RWPE2 (cell line): ENCODE measurements at regions not wholly inside any gene's neighbourhood (a gene's known extent, or its start where the extent isn't known, plus 50 kb on each side); places are given as distances from the start of the nearest gene placed in this dataset.
"Not testable (repeated sequence)": the region's sequence is repeated elsewhere in the genome, so short reads cannot be mapped to it uniquely, and the experiment has no call there.

Experiments
- ATAC-seq: fragments of 200-7000 bp; cut with Tn5 transposase; 3 replicates; pipeline ENCODE4 v1.9.1; 2021; ENCODE audit warnings: low read depth
- DNase-seq: peaks from one replicate; pipeline ENCODE4 v3.0.0-alpha.2; 2020; ENCODE audit warnings: low spot score
- H3K27ac ChIP-seq: fragments of 450-650 bp; 2 replicates; pipeline ENCODE4 v1.5.1; 2017; ENCODE audit warnings: mild to moderate bottlenecking; ENCODE audit not compliant: poor library complexity, severe bottlenecking
- H3K27me3 ChIP-seq: fragments of 250-450 bp; sonication (Bioruptor Pico); 2 replicates; pipeline ENCODE4 v1.5.1; 2021; ENCODE audit warnings: mild to moderate bottlenecking, moderate library complexity; ENCODE audit not compliant: insufficient read depth, poor library complexity, severe bottlenecking
- H3K36me3 ChIP-seq: fragments of 250-450 bp; sonication (Bioruptor Pico); 2 replicates; pipeline ENCODE4 v1.5.1; 2020; ENCODE audit warnings: low read depth, mild to moderate bottlenecking, moderate library complexity
- H3K4me1 ChIP-seq: fragments of 250-450 bp; sonication (Bioruptor Pico); 2 replicates; pipeline ENCODE4 v1.5.1; 2021; ENCODE audit warnings: mild to moderate bottlenecking, moderate library complexity; ENCODE audit not compliant: insufficient read depth, poor library complexity, severe bottlenecking
- H3K4me3 ChIP-seq: fragments of 250-450 bp; sonication (Bioruptor Pico); 2 replicates; pipeline ENCODE4 v1.5.1; 2021; ENCODE audit warnings: mild to moderate bottlenecking, moderate library complexity; ENCODE audit not compliant: severe bottlenecking
- H3K9me3 ChIP-seq: fragments of 250-450 bp; sonication (Bioruptor Pico); 2 replicates; pipeline ENCODE4 v1.5.1; 2021; ENCODE audit warnings: mild to moderate bottlenecking, moderate library complexity; ENCODE audit not compliant: severe bottlenecking
- TF ChIP-seq, protein P1 (sequence below): fragments of 450-650 bp; IDR thresholded peaks from one replicate; pipeline ENCODE4 v1.5.1; 2017; ENCODE audit warnings: mild to moderate bottlenecking, moderate library complexity; ENCODE audit not compliant: poor library complexity, severe bottlenecking

DNA sequence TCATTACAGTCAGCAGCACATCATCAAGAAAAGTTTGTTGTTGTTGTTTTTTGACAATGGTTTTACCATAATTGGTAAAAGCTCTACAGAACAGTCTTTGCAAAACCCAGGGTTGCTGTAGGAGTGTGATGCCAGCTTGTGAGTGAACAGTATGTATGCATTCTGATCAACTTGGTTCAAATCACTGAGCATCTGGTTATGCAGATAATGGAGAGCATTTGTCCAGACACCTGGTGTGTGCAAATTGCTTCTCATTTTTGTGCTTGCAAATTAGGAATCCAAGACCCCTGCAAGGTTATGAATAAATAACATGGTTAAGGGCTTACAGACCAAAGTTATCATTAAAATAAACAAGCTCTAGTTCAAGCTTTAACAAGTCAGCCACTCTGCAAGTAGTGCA is 448.7 kb upstream of the ACTBL2 start:
- H3K27me3 ChIP-seq: no peaks in the 10 kb centered on the region
- no peak overlapping the region for H3K27ac ChIP-seq
- no peaks in the 10 kb centered on the region for H3K9me3 ChIP-seq
- peaks cover 8% of the 10 kb centered on the region for H3K4me1 ChIP-seq
- ATAC-seq (no peak), DNase-seq (no peak)
- TF ChIP-seq, protein P1, sequence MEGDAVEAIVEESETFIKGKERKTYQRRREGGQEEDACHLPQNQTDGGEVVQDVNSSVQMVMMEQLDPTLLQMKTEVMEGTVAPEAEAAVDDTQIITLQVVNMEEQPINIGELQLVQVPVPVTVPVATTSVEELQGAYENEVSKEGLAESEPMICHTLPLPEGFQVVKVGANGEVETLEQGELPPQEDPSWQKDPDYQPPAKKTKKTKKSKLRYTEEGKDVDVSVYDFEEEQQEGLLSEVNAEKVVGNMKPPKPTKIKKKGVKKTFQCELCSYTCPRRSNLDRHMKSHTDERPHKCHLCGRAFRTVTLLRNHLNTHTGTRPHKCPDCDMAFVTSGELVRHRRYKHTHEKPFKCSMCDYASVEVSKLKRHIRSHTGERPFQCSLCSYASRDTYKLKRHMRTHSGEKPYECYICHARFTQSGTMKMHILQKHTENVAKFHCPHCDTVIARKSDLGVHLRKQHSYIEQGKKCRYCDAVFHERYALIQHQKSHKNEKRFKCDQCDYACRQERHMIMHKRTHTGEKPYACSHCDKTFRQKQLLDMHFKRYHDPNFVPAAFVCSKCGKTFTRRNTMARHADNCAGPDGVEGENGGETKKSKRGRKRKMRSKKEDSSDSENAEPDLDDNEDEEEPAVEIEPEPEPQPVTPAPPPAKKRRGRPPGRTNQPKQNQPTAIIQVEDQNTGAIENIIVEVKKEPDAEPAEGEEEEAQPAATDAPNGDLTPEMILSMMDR: no peak
- no peak overlapping the region for H3K4me3 ChIP-seq
- no peaks in the 10 kb centered on the region for H3K36me3 ChIP-seq

DNA sequence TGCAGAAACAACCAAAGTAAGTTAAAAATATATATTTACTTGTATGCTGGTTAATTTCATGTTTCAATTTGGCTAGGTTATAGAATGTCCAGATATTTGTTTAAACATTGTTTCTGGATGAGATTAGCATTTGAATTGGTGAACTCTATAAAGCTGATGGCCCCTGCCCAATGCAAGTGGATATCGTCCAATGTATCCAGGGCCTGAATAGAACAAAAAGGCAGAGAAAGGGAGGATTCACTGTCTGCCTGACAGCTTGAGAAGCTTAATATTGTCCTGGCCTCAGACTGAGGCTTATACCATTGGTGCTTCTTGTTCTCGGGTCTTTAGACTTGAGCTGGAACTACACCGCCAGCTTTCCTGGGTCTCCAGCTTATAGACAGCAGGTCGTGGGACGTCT is 446.7 kb upstream of the ACTBL2 start:
- H3K27me3 ChIP-seq: no peaks in the 10 kb centered on the region
- TF ChIP-seq, protein P1: no peak
- no peaks in the 10 kb centered on the region for H3K36me3 ChIP-seq
- ATAC-seq (no peak), DNase-seq (no peak)
- peaks cover 8% of the 10 kb centered on the region for H3K4me1 ChIP-seq
- H3K27ac ChIP-seq: no peak overlapping the region
- H3K9me3 ChIP-seq: no peaks in the 10 kb centered on the region
- no peak overlapping the region for H3K4me3 ChIP-seq

- DNase-seq, H3K9me3 ChIP-seq, H3K27me3 ChIP-seq, ATAC-seq, H3K4me3 ChIP-seq, H3K36me3 ChIP-seq, H3K4me1 ChIP-seq, H3K27ac ChIP-seq: not testable (repeated sequence)
Observed at GRCh38 chr5:57923094-57923493, 440.5 kb upstream of the ACTBL2 start.

GRCh38 chr5:57917004-57917403 is 434.4 kb upstream of the ACTBL2 start:
- no peak overlapping the region for H3K4me3 ChIP-seq
- ATAC-seq (no peak), DNase-seq (no peak)
- H3K27ac ChIP-seq: no peak overlapping the region
- no peaks in the 10 kb centered on the region for H3K27me3 ChIP-seq
- no peaks in the 10 kb centered on the region for H3K36me3 ChIP-seq
- TF ChIP-seq, protein P1: no peak
- H3K4me1 ChIP-seq: no peaks in the 10 kb centered on the region
- H3K9me3 ChIP-seq: no peaks in the 10 kb centered on the region

- no peaks in the 10 kb centered on the region for H3K36me3 ChIP-seq
- TF ChIP-seq, protein P1: no peak
- no peak overlapping the region for H3K4me3 ChIP-seq
- no peaks in the 10 kb centered on the region for H3K9me3 ChIP-seq
- no peaks in the 10 kb centered on the region for H3K27me3 ChIP-seq
- no peak for DNase-seq
- no peaks in the 10 kb centered on the region for H3K4me1 ChIP-seq
- no peak for ATAC-seq
- H3K27ac ChIP-seq: no peak overlapping the region
Observed at GRCh38 chr5:57915536-57915935, 432.9 kb upstream of the ACTBL2 start.
